CD14-positive monocyte (primary cell): ENCODE measurements at regions not wholly inside any gene's neighbourhood (a gene's known extent, or its start where the extent isn't known, plus 50 kb on each side); places are given as distances from the start of the nearest gene placed in this dataset.

ENCODE experiments used
- DNase-seq, 3 donors: peaks; one replicate each; pipeline ENCODE4 v3.0.0-alpha.2; 2011 to 2022
- H2AFZ ChIP-seq: 2 replicates; pipeline ENCODE4 v1.6.0; 2012; ENCODE audit warnings: mild to moderate bottlenecking, low read depth, low read length, inconsistent platforms; ENCODE audit not compliant: insufficient read depth, poor library complexity, severe bottlenecking
- H3K27ac ChIP-seq, 2 donors: 1 replicate in 1 of 2; 2 replicates in 1 of 2; pipeline ENCODE4 v1.5.1; 2012 to 2013; ENCODE audit warnings: low read length in 2 of 2, control low read depth in 1 of 2, inconsistent platforms in 1 of 2, low read depth in 1 of 2, mild to moderate bottlenecking in 1 of 2
- H3K27me3 ChIP-seq, 2 donors: one replicate each; pipeline versions ENCODE4 v1.6.0 to v1.6.1; 2011 to 2013; ENCODE audit warnings: low read length in 2 of 2; ENCODE audit not compliant: control insufficient read depth in 2 of 2, insufficient read depth in 2 of 2
- H3K36me3 ChIP-seq, 2 donors: replicated peaks in 1 of 2; 1 replicate in 1 of 2; 2 replicates in 1 of 2; pipeline versions ENCODE4 v1.5.1 to v1.6.1; 2012 to 2013; ENCODE audit warnings: low read length in 2 of 2, control low read depth in 1 of 2, inconsistent platforms in 1 of 2, mild to moderate bottlenecking in 1 of 2; ENCODE audit not compliant: insufficient read depth in 2 of 2, control insufficient read depth in 1 of 2
- H3K4me1 ChIP-seq, 2 donors: 1 replicate in 1 of 2; 2 replicates in 1 of 2; pipeline versions ENCODE4 v1.5.1 to v1.6.1; 2012 to 2013; ENCODE audit warnings: low read length in 2 of 2, control low read depth in 1 of 2, inconsistent platforms in 1 of 2, mild to moderate bottlenecking in 1 of 2, moderate library complexity in 1 of 2; ENCODE audit not compliant: insufficient read depth in 2 of 2, control insufficient read depth in 1 of 2
- H3K4me2 ChIP-seq: replicated peaks from 2 replicates; pipeline ENCODE3; 2012; ENCODE audit warnings: low read length, moderate library complexity, mild to moderate bottlenecking; ENCODE audit not compliant: poor library complexity, severe bottlenecking; ENCODE audit errors: extremely low read depth
- H3K4me3 ChIP-seq, 3 experiments: fragments of 200-600 bp in 1 of 3; sonication (generic) in 1 of 3; replicated peaks in 1 of 3; 1 replicate in 2 of 3; 2 replicates in 1 of 3; pipeline ENCODE4 v1.5.1; 2011 to 2013; ENCODE audit warnings: low read length in 3 of 3, mild to moderate bottlenecking in 3 of 3, control low read depth in 2 of 3, low read depth in 2 of 3, inconsistent platforms in 1 of 3, moderate library complexity in 1 of 3
- H3K79me2 ChIP-seq: 2 replicates; pipeline ENCODE4 v1.6.0; 2012; ENCODE audit warnings: mild to moderate bottlenecking, control low read depth, inconsistent platforms, low read length, moderate library complexity; ENCODE audit not compliant: insufficient read depth
- H3K9ac ChIP-seq: 2 replicates; pipeline ENCODE4 v1.6.0; 2017; ENCODE audit warnings: low read length, mild to moderate bottlenecking; ENCODE audit not compliant: insufficient read depth, poor library complexity, severe bottlenecking
- H3K9me3 ChIP-seq, 2 donors: replicated peaks in 1 of 2; 1 replicate in 1 of 2; 2 replicates in 1 of 2; pipeline versions ENCODE4 v1.5.1 to v1.6.1; 2012 to 2013; ENCODE audit warnings: low read length in 2 of 2, control low read depth in 1 of 2; ENCODE audit not compliant: control insufficient read depth in 1 of 2, insufficient read depth in 1 of 2
- H4K20me1 ChIP-seq: 2 replicates; pipeline ENCODE4 v1.6.0; 2012; ENCODE audit warnings: mild to moderate bottlenecking, low read length, control low read depth, moderate library complexity; ENCODE audit not compliant: insufficient read depth
- H3K27ac Mint-ChIP-seq, 7 donors: one replicate each; pipeline ENCODE4 v1.8.0; 2020; ENCODE audit warnings: mild to moderate bottlenecking in 7 of 7, mixed read lengths in 7 of 7, moderate library complexity in 6 of 7, inconsistent platforms in 2 of 7
- H3K27me3 Mint-ChIP-seq, 3 donors: one replicate each; pipeline ENCODE4 v1.8.0; 2021 to 2022; ENCODE audit warnings: low read depth in 3 of 3, mild to moderate bottlenecking in 3 of 3, mixed read lengths in 3 of 3, moderate library complexity in 3 of 3, inconsistent platforms in 1 of 3
- H3K36me3 Mint-ChIP-seq, 2 donors: one replicate each; pipeline ENCODE4 v1.8.0; 2020; ENCODE audit warnings: mixed read lengths in 2 of 2, inconsistent platforms in 1 of 2, mild to moderate bottlenecking in 1 of 2
- H3K4me1 Mint-ChIP-seq: one replicate; pipeline ENCODE4 v1.8.0; 2020; ENCODE audit warnings: mild to moderate bottlenecking, mixed read lengths
- H3K4me3 Mint-ChIP-seq, 2 donors: one replicate each; pipeline ENCODE4 v1.8.0; 2020; ENCODE audit warnings: mild to moderate bottlenecking in 2 of 2, mixed read lengths in 2 of 2, moderate library complexity in 1 of 2
- H3K9me3 Mint-ChIP-seq, 7 donors: one replicate each; pipeline ENCODE4 v1.8.0; 2020 to 2022; ENCODE audit warnings: mixed read lengths in 7 of 7, mild to moderate bottlenecking in 6 of 7, moderate library complexity in 6 of 7, inconsistent platforms in 2 of 7
- WGBS: methylation state at CpG from one replicate; pipeline ENCODE4 v1.1.5; 2013; ENCODE audit warnings: missing lambda C conversion rate; ENCODE audit not compliant: insufficient coverage; 5-methylcytosine and 5-hydroxymethylcytosine counted together
- intact Hi-C, 2 donors: fragments of 100-400 bp; cut with micrococcal nuclease; formaldehyde crosslinking; loops; one replicate each; pipeline versions ENCODE4 v1.15.0 to v1.15.1; 2023
- TF ChIP-seq, protein P1 (sequence below): fragments of 200-600 bp; IDR thresholded peaks from one replicate; pipeline ENCODE4 v1.8.0; 2022; ENCODE audit warnings: antibody characterized with exemption, mild to moderate bottlenecking

DNA sequence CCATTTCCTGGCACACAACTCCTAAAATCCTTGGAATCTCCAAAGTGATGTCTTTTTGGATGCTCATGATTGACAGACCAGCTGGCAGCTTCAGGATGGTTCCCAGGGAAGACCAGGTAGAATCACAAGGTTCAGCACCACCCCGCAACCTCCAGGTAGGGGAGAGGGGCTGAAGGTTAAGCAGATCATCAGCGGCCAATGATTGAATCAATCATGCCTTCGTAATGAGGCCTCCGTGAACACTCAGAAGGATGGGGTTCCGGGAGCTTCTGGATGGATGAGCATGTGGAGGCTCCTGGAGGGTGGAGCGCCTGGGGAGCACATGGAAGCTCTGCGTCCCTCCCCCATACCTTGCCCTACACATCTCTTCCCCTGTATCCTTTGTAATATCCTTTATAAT is 185.9 kb downstream of the SEC14L1 start:
- Histone ChIP-seq H3K9ac (no peak overlapping the region), H3K27me3 (no peaks in the 10 kb centered on the region), H3K27ac (peak overlapping the region in 1 of 2 donors; percentile 85), H3K4me1 (peaks cover 60 to 69% of the 10 kb centered on the region in 2 donors), H3K4me2 (no peak overlapping the region), H3K4me3 (no peak overlapping the region), H4K20me1 (peaks cover 15% of the 10 kb centered on the region), H3K36me3 (no peaks in the 10 kb centered on the region), H3K79me2 (peaks cover 47% of the 10 kb centered on the region), H3K9me3 (no peaks in the 10 kb centered on the region), H2AFZ (no peak overlapping the region)
- peaks cover 13 to 17% of the 10 kb centered on the region in 2 donors for H3K36me3 Mint-ChIP-seq
- H3K4me3 Mint-ChIP-seq: no peak overlapping the region
- WGBS: 100% methylated on average over 2 of the region's 7 CpGs
- intact Hi-C loops: no loop called here
- peaks cover 0 to 4% (median 0%) of the 10 kb centered on the region in 3 donors for H3K27me3 Mint-ChIP-seq
- TF ChIP-seq, protein P1, sequence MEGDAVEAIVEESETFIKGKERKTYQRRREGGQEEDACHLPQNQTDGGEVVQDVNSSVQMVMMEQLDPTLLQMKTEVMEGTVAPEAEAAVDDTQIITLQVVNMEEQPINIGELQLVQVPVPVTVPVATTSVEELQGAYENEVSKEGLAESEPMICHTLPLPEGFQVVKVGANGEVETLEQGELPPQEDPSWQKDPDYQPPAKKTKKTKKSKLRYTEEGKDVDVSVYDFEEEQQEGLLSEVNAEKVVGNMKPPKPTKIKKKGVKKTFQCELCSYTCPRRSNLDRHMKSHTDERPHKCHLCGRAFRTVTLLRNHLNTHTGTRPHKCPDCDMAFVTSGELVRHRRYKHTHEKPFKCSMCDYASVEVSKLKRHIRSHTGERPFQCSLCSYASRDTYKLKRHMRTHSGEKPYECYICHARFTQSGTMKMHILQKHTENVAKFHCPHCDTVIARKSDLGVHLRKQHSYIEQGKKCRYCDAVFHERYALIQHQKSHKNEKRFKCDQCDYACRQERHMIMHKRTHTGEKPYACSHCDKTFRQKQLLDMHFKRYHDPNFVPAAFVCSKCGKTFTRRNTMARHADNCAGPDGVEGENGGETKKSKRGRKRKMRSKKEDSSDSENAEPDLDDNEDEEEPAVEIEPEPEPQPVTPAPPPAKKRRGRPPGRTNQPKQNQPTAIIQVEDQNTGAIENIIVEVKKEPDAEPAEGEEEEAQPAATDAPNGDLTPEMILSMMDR: no peak
- peaks cover 0 to 3% (median 0%) of the 10 kb centered on the region in 7 donors for H3K9me3 Mint-ChIP-seq
- DNase-seq: no peak
- peak overlapping the region in 5 of 7 donors; percentile 3 to 97 (median 53) for H3K27ac Mint-ChIP-seq
- H3K4me1 Mint-ChIP-seq: peaks cover 65% of the 10 kb centered on the region

DNA sequence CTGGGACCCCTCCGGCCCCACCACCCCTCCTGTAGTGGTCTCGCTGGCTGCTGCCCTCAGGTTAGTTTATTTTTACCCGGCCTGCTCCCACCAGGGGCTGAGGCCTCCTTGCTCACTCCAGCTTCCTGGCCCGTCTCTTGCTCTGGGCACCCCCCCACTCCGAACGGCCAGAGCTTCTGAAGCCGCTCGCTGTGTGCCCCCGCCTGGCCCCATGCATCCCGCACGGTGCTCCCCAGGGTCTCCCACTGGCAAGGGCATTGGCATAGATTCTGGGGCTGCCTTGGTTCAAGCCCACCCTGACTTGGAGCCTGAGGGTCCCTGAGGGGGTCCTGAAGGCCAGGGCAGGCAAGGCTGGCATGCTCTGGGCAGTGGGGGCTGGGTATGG is 186.4 kb downstream of the SEC14L1 start:
- peaks cover 0 to 4% (median 0%) of the 10 kb centered on the region in 3 donors for H3K27me3 Mint-ChIP-seq
- peaks cover 66% of the 10 kb centered on the region for H3K4me1 Mint-ChIP-seq
- peaks cover 13 to 17% of the 10 kb centered on the region in 2 donors for H3K36me3 Mint-ChIP-seq
- peaks cover 47% of the 10 kb centered on the region for H3K79me2 ChIP-seq
- peaks cover 15% of the 10 kb centered on the region for H4K20me1 ChIP-seq
- H3K9me3 ChIP-seq: no peaks in the 10 kb centered on the region
- H3K4me3 ChIP-seq: no peak overlapping the region
- intact Hi-C loops: no loop called here
- no peaks in the 10 kb centered on the region for H3K27me3 ChIP-seq
- peaks cover 0 to 3% (median 0%) of the 10 kb centered on the region in 7 donors for H3K9me3 Mint-ChIP-seq
- H3K36me3 ChIP-seq: no peaks in the 10 kb centered on the region
- H3K4me2 ChIP-seq: no peak overlapping the region
- peaks cover 60 to 69% of the 10 kb centered on the region in 2 donors for H3K4me1 ChIP-seq
- DNase-seq: no peak
- H3K9ac ChIP-seq: no peak overlapping the region
- no peak overlapping the region for H2AFZ ChIP-seq
- no peak overlapping the region for H3K27ac ChIP-seq
- WGBS: 99% methylated on average over 8 of the region's 11 CpGs
- H3K27ac Mint-ChIP-seq: no peak overlapping the region
- TF ChIP-seq, protein P1: no peak
- H3K4me3 Mint-ChIP-seq: no peak overlapping the region
